ENCODE measurements at regions not wholly inside any gene's neighbourhood (a gene's known extent, or its start where the extent isn't known, plus 50 kb on each side); places are given as distances from the start of the nearest gene placed in this dataset.

GRCh38 chr6:164561656-164562055 is 747.7 kb downstream of the C6orf118 start:
- no peak for DNase-seq (ENCODE audit: low spot score)

GRCh38 chr6:164554700-164555476 is 754.5 kb downstream of the C6orf118 start:
- DNase-seq (ENCODE audit: low spot score), result peak; percentile 14

DNA sequence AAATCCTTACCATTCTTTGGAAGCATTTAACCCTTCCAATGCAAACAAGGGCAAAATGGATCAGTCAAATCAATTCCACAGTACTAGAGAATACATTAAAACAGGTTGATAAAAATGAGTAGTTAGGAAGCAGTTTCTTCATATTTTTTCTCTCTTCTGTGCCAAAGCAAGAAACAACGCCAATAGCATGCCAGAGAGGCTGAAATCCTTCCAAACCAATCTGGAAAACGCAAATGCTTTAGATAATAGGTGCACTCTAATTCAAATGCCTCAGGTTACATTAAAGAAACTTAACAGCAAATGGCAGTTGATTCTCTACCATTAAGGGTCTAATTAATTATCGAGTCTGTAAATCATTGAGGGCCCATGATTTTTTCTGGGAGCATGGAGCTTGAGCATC is 755.2 kb downstream of the C6orf118 start:
- DNase-seq (ENCODE audit: low spot score), result no peak

- DNase-seq (ENCODE audit: low spot score), result no peak
Measured at GRCh38 chr6:164551706-164552105, 757.7 kb downstream of the C6orf118 start.

DNA sequence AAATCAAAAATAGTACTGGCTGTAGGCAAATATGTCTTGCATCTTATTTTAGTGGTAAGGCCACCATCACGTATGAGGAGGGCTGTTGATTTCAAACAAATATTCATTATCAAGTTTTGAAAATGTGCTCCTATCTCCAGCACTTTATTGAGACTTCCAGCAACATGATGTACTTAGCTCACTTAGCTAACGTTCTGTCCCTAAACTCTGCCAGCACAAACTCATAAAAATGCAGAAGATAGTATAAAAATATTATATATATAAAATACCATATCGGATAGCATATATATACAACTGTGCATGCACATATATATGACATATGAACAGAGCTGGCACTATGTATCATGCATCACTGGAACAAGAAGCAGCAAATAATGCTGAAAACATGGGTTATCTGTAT is 762.3 kb downstream of the C6orf118 start:
- no peak for DNase-seq (ENCODE audit: low spot score)

DNA sequence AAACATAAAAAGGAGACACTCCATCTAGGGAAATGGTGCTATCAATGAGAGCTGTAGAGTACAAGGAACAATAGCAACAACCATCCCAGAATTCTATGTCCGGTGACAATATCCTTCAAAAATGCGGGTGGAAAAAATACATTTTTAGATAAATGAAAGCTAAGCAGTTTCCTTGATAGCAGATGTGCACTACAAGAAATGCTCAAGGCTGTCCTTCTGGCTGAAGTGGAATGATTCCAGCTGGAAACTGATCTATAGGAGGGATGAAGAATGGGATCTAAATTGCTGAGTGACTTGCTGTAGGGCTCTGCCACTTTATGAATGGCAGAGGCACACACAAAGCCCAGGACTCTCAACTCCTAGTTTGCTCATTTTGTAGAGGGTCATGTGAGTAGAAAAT is 763.1 kb downstream of the C6orf118 start:
- no peak for DNase-seq (ENCODE audit: low spot score)

- DNase-seq (ENCODE audit: low spot score), result no peak
Measured at GRCh38 chr6:164534070-164534766, 775.2 kb downstream of the C6orf118 start.

GRCh38 chr6:164533045-164533362 is 776.4 kb downstream of the C6orf118 start:
- DNase-seq (ENCODE audit: low spot score), result peak; percentile 16

DNA sequence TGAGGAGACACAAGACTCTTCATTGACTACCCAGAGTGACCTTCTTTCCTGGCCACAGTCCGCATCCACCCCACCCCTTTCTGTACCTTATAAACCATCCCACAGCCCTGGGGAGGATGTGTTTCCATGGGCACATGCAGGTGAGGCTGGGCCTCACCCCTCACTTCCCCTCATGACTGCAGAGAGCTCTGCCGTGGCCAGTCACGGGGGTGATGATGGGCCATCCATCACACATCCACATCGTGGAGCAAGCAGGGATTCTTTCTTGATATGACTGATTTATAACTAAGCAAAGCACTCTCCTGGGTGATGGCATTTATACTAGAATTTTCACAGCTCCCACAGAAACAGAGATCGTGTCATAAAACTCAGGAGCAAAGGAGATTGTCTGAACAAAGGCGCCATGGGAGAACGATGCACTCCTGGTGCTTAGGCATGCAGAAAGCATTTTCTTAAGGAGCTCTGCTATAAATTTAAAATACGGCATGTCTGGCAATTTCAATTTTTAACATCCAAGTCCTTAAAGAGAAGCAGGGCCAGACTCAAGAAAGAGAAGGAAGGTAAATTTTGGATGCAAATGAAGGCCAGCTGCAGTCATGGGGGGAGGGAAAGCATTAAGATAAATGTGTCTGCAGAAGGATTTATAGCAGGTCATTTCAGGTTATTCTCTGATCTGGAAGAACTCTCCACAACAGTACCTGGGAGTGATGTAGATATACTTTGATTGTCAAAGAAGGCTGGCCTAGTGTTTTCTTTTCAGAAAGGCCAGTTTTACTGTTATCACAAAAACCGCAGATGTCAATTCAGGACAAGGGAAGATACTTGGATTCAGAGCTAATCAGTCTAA is 777.0 kb downstream of the C6orf118 start:
- no peak for DNase-seq (ENCODE audit: low spot score)

- no peak for DNase-seq (ENCODE audit: low spot score)
Measured at GRCh38 chr6:164531736-164532135, 777.7 kb downstream of the C6orf118 start.

GRCh38 chr6:164528539-164528938 is 780.9 kb downstream of the C6orf118 start:
- no peak for DNase-seq (ENCODE audit: low spot score)

- DNase-seq (ENCODE audit: low spot score), result no peak
Measured at GRCh38 chr6:164523087-164523654, 786.2 kb downstream of the C6orf118 start.

GRCh38 chr6:164520916-164521315 is 788.5 kb downstream of the C6orf118 start:
- no peak for DNase-seq (ENCODE audit: low spot score)

DNA sequence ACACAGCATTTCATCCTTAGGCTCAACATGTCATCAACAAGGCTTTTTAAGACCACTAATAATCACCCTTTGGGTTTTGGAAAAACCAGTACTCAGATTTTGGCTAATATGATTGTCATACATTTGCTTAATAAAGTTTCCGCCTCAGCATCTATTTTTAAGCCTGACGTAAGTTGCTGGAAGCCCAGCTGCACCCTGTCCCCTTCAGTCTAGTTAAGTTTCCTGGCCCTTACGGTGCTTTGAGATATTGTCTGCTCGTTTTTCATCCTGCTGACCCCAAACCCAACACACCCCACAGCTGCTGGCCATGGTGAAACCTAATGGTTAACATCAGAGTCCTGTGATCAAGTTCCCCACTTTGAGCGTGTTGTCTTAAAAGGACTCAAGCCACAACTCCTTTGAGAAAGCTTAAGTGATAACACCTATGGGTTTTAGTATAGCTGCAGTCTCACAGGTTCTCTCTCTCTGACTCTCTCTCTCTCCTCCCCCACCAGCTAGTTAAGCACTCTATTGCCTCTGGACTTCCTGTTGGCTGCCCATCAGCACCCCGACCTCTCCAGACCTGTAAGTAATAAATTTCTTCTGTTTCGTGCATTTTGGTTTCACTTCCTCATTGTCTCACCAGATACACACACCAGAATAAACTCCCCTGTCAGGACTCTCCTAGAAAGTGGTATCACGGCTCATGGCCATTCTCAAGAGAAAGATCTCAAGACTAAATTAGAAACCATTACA is 802.0 kb downstream of the C6orf118 start:
- DNase-seq (ENCODE audit: low spot score), result no peak

DNA sequence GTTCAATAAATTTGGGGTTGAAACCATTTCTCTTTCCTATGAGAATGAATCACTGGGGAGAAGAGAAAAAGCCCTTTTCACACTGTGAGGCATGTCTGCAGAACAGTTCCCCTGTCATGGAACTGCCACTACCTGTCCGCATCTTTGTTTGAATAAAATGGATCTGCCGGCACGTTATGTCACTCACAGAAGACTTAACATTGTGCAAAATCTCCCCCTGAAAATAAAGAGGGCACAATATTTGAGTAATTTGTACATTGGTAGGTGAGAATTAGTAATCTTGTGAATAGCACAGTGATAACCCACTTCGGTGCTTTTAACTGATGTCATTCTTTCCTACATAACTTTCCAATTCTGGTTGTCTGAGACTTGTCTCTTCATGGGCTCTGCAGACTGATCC is 804.0 kb downstream of the C6orf118 start:
- no peak for DNase-seq (ENCODE audit: low spot score)

DNA sequence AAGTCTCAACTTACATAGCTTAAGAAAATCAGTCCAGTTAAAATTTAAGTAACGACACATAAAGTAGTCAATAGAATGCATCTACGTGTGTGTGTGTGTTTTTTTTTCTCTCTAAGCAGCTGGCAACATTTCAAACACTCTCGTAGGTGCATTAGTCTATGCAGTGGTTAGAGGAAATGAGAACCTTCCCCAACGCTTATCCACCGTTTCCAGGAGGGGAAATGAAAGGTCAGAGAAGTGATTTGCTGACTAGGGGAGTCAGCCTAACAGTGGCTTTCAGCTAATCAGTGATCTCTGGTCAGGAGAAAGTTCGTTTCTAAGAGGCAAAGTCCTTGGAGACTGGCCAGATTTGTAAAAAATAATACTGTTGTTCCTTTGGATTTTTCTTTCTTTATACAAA is 806.6 kb downstream of the C6orf118 start:
- no peak for DNase-seq (ENCODE audit: low spot score)

DNA sequence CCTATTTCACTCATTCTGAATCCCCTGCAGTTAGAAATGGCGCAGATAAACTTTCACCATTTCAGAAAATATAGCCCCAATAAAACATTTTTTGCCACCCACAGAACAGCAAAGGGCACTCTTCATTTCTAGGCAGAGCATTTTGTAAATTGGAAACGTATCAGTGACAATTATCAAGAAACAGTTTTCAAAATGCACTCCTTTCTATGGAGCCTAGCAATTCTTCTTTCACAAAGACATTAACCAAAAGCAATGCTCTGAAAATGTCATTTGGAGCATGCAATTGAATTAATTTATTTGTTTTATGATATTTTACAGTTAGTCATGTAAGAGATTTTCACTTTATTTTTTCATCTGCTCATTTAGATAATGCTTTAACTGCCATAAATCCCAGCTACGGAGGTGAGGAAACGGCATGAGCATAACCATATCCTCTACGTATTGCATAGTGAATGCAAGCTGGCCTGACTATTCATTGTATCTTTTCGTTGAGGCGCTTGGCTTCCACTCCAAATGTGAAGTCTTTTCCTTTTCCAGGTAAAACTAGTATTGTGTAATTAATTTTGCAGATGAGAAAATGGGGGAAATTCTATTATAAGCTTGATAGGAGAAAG is 813.4 kb downstream of the C6orf118 start:
- no peak for DNase-seq (ENCODE audit: low spot score)

DNA sequence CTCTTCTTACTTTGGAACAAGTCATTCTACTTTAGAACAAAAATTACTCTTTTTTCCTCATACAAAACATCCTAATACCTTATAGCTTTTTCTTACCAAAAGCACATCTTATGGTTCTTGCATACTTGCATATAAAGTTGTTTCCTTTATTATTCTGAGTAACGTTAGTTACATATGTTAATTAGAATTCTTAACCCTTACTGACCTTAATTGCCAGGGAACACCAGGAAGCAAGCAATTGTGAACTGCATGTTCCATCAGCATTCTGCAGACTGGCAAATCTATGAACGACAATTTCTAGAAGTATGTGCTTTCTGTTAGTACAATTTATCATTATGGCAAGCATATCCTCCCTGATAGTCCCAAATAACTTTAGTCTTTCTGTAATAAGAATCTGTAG is 831.0 kb downstream of the C6orf118 start:
- no peak for DNase-seq (ENCODE audit: low spot score)

DNA sequence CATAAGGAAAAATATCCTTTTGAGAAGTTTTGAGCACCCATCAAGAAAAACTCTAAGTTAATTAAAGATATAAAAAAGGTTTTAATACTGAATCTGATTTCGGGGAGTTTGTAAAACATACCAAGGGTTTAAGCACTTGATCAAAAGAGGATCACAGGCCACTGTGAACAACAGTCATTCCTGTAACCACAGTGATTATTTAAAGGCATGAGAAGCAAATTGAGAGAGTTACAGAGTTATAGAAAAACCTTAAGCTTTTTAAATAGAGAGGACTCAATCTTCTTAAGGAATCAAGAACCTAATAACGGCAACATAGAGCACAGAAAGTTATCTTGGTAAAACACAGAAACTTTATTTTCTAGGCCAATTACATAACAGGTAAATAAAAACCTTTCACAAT is 831.6 kb downstream of the C6orf118 start:
- DNase-seq (ENCODE audit: low spot score), result no peak

DNA sequence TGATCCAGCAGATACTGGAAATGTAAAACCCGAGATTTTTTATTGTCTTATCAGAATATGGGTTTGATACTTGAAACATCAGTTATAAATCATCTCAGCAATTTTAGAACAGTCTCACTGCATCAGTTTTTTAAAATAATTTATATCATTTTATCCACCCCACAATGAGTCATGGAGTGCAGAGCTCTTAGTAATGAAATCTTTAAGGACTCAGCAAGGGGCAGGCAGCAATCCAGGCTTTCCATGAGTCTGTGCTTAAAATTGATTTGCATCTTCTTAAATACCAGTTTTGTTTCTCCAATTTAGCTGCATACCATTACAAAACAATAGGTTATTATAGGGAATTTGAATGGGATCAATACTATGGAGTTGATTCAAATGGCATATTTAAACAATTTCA is 832.3 kb downstream of the C6orf118 start:
- no peak for DNase-seq (ENCODE audit: low spot score)

DNA sequence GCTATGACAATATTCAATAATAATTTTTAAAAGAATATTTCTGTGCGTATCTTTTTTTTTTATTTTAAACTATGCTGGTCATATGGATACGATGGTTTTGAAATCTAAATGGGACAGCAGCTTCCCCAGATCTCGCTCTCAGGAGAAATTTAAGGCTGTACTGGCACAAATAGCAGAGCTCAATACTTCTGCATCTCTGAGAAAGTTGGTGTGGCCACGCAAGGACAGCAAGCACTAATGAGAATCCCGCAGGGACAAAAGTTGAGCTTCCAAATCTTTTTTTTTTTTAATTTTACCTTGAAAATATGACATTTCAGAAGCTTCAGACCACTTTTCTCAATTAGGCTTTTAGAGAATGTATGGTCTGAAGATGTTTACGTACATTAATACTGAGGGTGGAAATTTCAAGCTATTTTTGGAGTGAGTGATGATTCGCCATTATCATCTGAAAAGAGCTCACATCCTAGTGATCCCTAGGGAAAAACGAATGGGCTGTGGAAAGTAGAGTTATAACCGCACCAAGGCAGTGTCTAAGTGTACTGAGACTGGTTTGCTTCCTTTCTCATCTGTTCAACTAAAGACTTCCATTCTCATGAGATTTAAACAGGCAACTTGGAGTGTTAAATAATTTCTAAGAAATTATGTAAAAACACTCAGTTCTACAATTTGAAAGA is 840.0 kb downstream of the C6orf118 start:
- no peak for DNase-seq (ENCODE audit: low spot score)

Measured in putamen (tissue), 1 donor.